Stomach (tissue), 8 donors: ENCODE measurements at regions not wholly inside any gene's neighbourhood (a gene's known extent, or its start where the extent isn't known, plus 50 kb on each side); places are given as distances from the start of the nearest gene placed in this dataset.
A peak's percentile ranks its signal among the peaks of the same experiment; 100 is the strongest.

Source experiments
- DNase-seq, 2 donors: peaks; one replicate each; pipeline versions ENCODE4 v3.0.0 to v3.0.0-alpha.2; 2013 to 2019
- H3K27ac ChIP-seq, 5 donors: fragments of 200-600 bp in 4 of 5; sonication (generic) in 4 of 5; one replicate each; pipeline ENCODE4 v1.5.1; 2013 to 2019; ENCODE audit warnings: mild to moderate bottlenecking in 1 of 5, moderate library complexity in 1 of 5
- H3K27me3 ChIP-seq, 3 donors: fragments of 200-600 bp; sonication (generic); one replicate each; pipeline ENCODE4 v1.5.1; 2017 to 2019; ENCODE audit warnings: mixed run types in 1 of 3
- H3K36me3 ChIP-seq, 4 donors: fragments of 200-600 bp; sonication (generic); 1 replicate in 3 of 4; 2 replicates in 1 of 4; pipeline ENCODE4 v1.5.1; 2016 to 2019
- H3K4me1 ChIP-seq, 4 donors: fragments of 200-600 bp; sonication (generic); one replicate each; pipeline ENCODE4 v1.5.1; 2016 to 2019
- H3K4me3 ChIP-seq, 4 donors: fragments of 200-600 bp; sonication (generic) in 3 of 4; one replicate each; pipeline ENCODE4 v1.5.1; 2016 to 2019; ENCODE audit warnings: mild to moderate bottlenecking in 1 of 4
- H3K9me3 ChIP-seq, 4 donors: fragments of 200-600 bp; sonication (generic); one replicate each; pipeline ENCODE4 v1.5.1; 2016 to 2019
- CTCF ChIP-seq, 7 experiments: fragments of 450-650 bp in 4 of 7; fragments of 200-600 bp in 3 of 7; sonication (generic) in 3 of 7; IDR thresholded peaks; one replicate each; pipeline ENCODE4 v1.5.1; 2016 to 2019; ENCODE audit warnings: antibody characterized with exemption in 7 of 7, control low read depth in 2 of 7, mild to moderate bottlenecking in 1 of 7
- EP300 ChIP-seq: sonication (generic); formaldehyde crosslinking; IDR thresholded peaks from one replicate; pipeline ENCODE4 v1.6.1; 2017; ENCODE audit warnings: antibody characterized with exemption
- POLR2A ChIP-seq, 4 donors: fragments of 450-650 bp; IDR thresholded peaks; one replicate each; pipeline ENCODE4 v1.6.1; 2016; ENCODE audit warnings: antibody characterized with exemption in 4 of 4, control low read depth in 2 of 4, mild to moderate bottlenecking in 1 of 4, moderate library complexity in 1 of 4
- POLR2AphosphoS5 ChIP-seq, 3 donors: sonication (generic); formaldehyde crosslinking; IDR thresholded peaks; one replicate each; pipeline ENCODE4 v1.6.1; 2016; ENCODE audit warnings: antibody characterized with exemption in 3 of 3
- WGBS, 5 donors: extraction: QIAGEN DNeasy Blood & Tissue Kit in 3 of 5; methylation state at CpG; one replicate each; pipeline versions ENCODE4 v1.1.5 to v1.1.7; 2013 to 2018; 5-methylcytosine and 5-hydroxymethylcytosine counted together
- intact Hi-C: fragments of 100-400 bp; cut with DNase I; formaldehyde crosslinking; loops from one replicate; pipeline ENCODE4 v1.15.1; 2023; ENCODE audit warnings: low total_unique reads
- donor health status: healthy with polysubstance abuse.
- donor health status: Bipolar disorder and iron deficiency.
- donor health status: healthy.

GRCh38 chr11:134923441-134923840, 511.4 kb upstream of the B3GAT1 start:
- H3K36me3 ChIP-seq: no peaks in the 10 kb centered on the region
- TF ChIP-seq CTCF (IDR thresholded peaks at IDR 0.05) (no peak), POLR2AphosphoS5 (IDR thresholded peaks at IDR 0.05) (no peak), POLR2A (IDR thresholded peaks at IDR 0.05) (no peak), EP300 (no peak)
- no peaks in the 10 kb centered on the region for H3K4me1 ChIP-seq
- H3K4me3 ChIP-seq: no peak overlapping the region
- peaks cover 0 to 37% (median 5%) of the 10 kb centered on the region in 3 donors for H3K27me3 ChIP-seq
- intact Hi-C loops: no loop called here
- DNase-seq: no peak
- H3K27ac ChIP-seq: no peak overlapping the region
- 28 to 64% (median 49%) methylated on average over 7 of the region's 7 CpGs for WGBS, 5 donors
- no peaks in the 10 kb centered on the region for H3K9me3 ChIP-seq

- Histone ChIP-seq H3K4me3 (no peak overlapping the region), H3K9me3 (no peaks in the 10 kb centered on the region), H3K27me3 (peaks cover 0 to 38% (median 5%) of the 10 kb centered on the region in 3 donors), H3K36me3 (no peaks in the 10 kb centered on the region), H3K27ac (no peak overlapping the region), H3K4me1 (no peaks in the 10 kb centered on the region)
- 35 to 59% (median 44%) methylated on average over 3 of the region's 3 CpGs for WGBS, 5 donors
- TF ChIP-seq CTCF (IDR thresholded peaks at IDR 0.05) (no peak), POLR2A (IDR thresholded peaks at IDR 0.05) (no peak), EP300 (no peak), POLR2AphosphoS5 (IDR thresholded peaks at IDR 0.05) (no peak)
- DNase-seq: no peak
- intact Hi-C loops: no loop called here
Measured at GRCh38 chr11:134921938-134922337, 509.9 kb upstream of the B3GAT1 start.

GRCh38 chr11:134920851-134921608, 509.0 kb upstream of the B3GAT1 start:
- DNase-seq: no peak
- Histone ChIP-seq H3K27ac (no peak overlapping the region), H3K4me1 (no peaks in the 10 kb centered on the region), H3K4me3 (no peak overlapping the region), H3K9me3 (no peaks in the 10 kb centered on the region), H3K27me3 (peaks cover 0 to 44% (median 5%) of the 10 kb centered on the region in 3 donors), H3K36me3 (no peaks in the 10 kb centered on the region)
- 70 to 81% (median 81%) methylated on average over 8 of the region's 8 CpGs for WGBS, 5 donors
- no peak for TF ChIP-seq CTCF (IDR thresholded peaks at IDR 0.05)
- no peak for TF ChIP-seq EP300
- TF ChIP-seq POLR2AphosphoS5 (IDR thresholded peaks at IDR 0.05): no peak
- TF ChIP-seq POLR2A (IDR thresholded peaks at IDR 0.05): no peak
- intact Hi-C loops: no loop called here

- Histone ChIP-seq H3K27me3 (peaks cover 0 to 24% (median 0%) of the 10 kb centered on the region in 3 donors), H3K4me3 (no peak overlapping the region), H3K9me3 (no peaks in the 10 kb centered on the region), H3K4me1 (no peaks in the 10 kb centered on the region), H3K27ac (peak overlapping the region in 1 of 5 donors; percentile 64), H3K36me3 (no peaks in the 10 kb centered on the region)
- DNase-seq: no peak
- WGBS, 5 donors: 71 to 77% (median 73%) methylated on average over 9 of the region's 9 CpGs
- no peak for TF ChIP-seq POLR2AphosphoS5 (IDR thresholded peaks at IDR 0.05)
- no peak for TF ChIP-seq POLR2A (IDR thresholded peaks at IDR 0.05)
- TF ChIP-seq CTCF (IDR thresholded peaks at IDR 0.05): no peak
- intact Hi-C loops: no loop called here
Measured at GRCh38 chr11:134916421-134917213, 504.6 kb upstream of the B3GAT1 start.
